ENCODE measurements at regions not wholly inside any gene's neighbourhood (a gene's known extent, or its start where the extent isn't known, plus 50 kb on each side); places are given as distances from the start of the nearest gene placed in this dataset.
"Not testable (repeated sequence)": the region's sequence is repeated elsewhere in the genome, so short reads cannot be mapped to it uniquely, and the experiment has no call there.

DNA sequence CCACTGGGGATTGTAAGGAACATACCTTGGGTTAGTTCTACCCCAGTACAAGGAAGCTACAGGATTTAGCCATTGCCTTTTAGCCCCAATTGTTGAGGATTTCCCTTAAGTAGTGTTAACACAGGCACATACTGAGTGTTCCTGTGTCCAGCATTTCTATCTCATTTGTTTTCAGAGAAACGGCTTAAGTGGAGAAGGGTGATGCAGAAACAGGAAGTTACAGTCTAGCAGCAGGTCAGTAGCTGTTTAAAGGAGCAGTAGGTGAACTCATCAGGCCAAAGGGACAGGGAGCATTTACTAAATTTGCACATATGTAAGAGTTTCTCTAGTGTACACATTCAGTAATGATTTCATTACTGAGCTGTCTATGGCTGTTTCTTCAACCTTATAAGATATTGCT is 644.2 kb upstream of the GJE1 start:
- DNase-seq, result no peak

DNA sequence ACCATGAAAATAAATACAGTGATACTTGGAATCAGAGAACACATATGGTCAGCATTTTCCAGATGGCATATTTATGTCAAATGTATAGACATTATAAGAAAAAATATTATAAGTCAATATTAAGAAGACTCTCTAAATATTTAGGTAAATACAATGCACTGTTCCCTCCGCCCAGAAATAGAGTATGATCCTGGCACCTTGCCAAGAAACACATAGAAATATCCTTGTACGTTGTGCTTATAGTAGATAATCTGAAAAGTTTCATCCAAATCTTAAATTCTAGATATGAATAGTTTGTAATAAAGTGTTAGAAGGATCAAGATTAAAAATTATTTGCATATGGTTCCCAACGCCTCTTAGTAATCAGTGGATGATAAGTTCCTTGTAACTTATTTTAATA is 645.8 kb upstream of the GJE1 start:
- no peak for DNase-seq

DNA sequence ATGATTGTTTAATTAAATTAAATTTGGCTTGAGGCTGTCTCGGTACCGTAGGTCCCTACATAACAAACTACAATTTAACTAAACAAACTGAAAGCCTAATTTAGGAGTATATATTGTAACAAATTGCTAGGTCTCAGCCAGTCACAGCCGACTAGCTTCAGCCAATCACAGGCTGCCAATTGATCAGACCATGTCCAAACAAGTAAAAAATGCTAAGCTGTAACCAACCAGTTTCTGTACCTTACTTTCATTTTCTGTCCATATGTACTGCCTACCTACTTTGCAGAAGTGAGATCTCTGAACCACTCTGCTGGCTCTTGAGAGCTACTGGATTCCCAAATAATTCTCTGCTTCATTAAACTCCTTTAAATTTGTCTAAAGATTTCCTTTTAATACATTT is 648.0 kb upstream of the GJE1 start:
- DNase-seq, result no peak

DNA sequence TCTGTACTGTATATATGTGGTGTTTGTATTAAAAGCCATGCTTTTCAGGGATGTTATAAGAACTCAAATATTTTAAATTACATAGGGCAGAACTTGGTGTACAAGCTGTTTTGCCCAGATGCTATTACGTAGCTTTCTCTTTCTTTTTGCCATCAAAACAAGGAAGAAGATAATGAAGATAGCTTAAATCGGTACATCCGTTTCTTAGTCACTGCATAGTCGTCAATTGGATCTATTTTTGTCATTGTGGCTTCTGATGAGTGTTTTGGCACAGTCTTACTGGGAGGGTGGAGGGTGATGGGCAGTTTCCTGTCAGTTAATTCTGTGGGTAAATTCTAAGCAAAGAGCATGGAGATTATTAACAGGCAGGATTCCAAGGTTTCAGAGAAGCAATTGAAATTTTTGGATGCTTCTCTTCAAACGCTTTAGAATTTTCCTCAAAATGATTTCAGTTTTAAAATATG is 649.1 kb upstream of the GJE1 start:
- no peak for DNase-seq

DNA sequence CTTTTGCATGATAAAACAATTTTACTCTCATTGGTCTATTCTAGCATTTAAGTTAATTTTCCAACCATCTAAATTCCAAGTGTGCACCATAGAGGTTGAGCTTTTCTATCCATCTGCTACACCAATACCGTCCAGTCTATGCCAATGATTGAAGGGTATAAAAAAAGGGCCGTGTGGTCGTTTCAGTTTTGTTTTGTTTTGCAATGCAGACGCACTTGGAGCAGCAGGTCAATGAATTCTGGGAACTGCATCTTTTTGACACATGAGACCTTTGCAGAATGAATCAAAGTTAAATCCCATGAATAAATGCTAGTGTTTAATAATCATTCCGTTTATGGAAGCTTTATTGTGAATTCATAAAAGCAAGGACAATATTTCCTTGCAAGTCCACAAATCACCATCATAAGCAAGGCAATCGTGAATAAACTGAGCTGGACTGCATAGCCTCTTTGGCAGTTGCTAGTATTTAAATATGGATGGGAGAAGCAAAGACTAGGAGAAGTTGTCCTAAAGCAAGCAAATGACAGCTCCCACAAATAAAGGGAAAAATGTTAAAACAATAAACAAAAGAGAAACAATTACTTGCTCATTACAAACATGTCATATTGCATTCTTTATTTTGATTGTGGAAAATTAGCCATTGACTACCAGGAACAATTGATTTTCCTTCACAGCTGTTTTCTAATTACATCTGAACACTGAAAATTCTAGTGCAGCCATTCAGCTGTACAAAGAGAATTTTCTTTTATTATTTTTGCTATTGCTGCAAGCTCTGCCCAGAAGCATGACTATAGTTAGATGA is 649.7 kb upstream of the GJE1 start:
- DNase-seq, result no peak

DNA sequence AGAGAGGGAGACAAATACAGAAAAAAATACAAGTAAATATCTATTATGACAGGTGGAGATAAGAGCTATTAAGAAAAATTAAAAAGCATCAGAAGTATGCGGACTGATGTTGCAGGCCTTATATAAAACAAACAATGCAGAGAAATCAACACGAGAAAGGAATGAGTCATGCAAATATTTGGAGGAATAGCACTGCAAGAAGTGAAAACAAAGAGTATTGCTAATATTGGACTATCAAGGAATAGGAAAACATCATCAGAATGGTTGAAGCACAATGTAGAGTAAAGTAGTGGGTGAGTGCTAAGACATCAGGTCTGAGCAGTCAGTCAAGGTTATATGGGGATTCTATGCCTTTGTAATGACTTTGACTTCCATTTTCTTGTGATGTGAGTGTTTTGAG is 657.5 kb upstream of the GJE1 start:
- DNase-seq, result no peak

DNA sequence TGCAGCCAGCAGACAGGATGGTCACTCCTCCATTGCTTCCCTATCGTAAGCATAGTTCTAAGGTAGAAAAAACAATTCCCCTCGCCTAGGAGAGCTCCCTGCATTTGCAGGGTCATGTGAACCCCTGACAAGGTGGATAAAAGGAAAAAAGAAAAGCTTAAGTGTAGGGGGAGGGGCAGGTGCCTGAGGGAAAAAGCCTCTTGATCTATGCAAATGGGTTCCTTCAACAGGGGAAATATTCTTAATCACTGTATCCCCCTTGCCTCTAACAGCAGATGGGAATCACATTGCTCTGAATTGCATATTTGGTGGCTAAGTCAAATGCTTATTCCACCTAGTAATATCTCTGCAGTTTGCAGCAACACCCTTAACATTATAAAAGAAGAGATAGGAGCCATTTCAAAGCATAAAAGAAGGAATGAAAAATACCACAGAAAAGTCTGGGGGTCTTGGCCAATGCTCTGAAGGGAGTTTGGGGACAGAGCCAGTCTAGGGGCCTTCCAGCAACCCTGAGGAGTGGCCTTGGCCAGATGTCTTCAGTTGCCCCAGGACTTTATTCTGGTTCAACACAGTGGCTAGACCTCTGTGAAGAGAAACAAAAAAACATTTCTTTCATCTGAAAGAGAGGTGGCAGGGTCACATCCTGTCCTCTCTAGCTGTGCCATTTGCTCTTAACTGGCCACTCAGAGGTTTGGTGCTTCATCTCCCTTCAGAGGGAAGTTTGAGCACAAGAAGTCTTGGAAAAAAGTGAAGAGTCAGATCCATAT is 660.4 kb upstream of the GJE1 start:
- no peak for DNase-seq

DNA sequence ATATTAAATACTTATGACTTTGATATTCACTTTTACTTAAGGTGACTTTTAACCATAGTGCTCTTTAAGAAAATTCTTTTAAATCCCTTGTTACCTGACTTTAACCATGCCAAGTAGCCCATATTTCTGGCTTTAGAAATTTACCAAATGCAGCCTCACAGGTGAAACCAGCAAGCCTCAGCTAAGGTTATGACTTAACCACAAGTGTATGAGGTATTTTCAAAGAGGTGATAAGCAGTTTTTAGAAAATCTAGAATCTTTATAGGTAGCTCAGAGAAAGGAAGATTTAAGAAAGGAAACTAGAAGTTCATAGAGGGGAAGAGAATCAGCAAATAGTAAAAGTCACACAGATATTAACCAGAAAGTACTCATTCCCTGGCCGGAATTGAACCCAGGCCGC is 661.9 kb upstream of the GJE1 start:
- DNase-seq, result no peak

DNA sequence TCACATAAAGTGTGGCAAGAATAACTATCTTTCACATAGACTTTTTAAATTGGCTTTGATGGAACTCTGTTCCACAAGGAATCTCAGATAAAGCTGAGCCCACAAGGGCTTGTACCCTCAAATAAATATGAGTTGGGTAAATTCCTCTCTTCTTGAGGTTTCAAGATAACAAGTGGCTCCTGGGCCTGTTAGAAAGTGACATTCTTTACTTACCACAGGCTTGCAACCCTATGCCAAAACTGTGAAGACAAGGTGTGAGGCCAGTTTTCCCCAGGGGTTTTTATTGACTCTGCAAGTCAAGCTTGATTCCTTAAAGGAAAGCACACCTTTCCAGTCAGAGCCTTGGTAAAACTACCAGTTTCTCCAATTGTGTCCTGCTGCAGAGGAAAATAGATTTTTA is 664.8 kb upstream of the GJE1 start:
- no peak for DNase-seq

DNA sequence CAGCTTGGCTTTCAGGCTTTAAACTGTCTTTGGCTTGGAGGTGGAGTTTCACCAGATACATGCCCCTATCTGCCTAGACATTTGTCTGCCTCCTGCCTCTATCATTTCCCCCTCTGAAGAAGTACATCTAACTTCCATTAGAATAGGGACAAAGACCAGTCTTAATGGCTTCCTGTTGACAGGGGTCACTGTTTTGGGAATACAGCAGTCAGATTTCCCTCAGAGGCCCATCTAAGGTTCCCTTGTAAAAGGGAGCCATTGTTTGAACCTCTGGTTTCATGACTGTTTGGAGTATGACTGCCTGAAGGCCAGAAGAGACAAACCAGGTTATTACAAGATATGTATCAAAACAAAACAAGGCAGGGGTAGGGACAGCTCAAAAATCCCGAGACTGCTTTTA is 665.7 kb upstream of the GJE1 start:
- no peak for DNase-seq

DNA sequence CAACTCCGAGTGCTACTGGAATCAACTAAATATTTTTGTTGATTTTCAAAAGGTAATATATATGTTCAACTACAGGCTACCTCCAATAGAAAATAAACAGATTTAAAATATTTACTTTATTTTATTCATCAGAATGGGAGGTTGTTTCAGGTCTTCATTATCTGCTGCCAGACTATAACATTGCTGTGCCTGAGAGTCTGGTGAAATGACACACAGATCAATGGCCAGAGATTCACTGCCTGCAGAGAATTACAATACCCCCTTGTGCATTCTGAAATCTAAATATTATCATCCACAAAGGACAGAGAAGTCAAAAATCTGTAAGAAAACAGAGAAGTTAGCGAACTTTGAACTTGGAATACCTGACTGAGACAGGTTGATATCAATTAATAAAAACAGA is 667.8 kb upstream of the GJE1 start:
- DNase-seq, result no peak

DNA sequence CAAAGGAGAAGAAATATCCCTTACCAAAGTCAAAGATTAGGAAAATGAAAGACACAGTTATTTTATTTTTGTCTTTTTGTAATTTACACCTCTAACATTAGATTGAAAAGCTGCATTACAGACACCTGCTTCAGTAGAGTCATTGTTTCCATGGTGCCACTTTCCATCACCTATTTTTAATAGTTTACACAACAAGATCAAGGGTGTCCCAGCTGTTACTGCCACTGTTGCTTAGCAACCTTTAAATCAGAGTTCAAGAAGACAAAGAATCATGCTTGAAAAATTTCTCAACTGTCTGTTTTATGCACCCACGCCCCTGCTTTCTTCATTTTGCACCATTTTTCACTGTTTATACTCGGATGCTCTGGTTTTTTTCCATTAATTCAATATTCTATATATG is 668.2 kb upstream of the GJE1 start:
- DNase-seq, result no peak

DNA sequence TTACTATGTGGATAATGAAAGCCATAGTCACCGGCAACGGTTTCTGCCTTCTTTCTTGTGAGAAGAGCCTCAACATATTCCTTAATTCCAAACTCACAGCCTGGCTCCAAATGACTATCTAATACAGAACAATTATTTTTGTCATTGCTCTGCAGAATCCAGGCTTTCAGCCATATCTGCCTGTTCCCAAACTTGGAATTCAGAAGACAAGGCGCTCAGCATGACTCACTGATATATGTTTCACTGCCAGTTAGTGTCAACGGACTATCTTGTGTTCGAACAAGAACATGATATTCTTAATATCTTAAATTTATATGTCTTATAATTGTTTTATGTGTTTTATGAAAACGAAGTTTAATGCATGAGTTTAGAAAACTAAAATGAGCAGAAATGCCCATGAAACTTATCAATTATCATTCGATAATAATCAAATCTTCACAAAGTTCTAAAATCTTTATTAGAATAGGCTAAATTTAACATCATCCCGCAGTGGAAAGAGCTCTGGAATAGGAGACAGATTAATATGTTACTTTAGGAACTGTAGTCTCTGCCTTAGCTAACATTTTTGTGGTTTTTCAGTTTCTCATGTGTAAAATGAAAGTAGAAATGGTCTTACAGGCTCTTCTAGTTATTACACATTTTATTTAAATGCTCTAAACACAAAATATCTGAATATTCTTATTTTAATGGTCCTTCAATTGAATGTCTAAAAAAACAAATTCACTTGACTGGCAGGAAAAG is 669.3 kb upstream of the GJE1 start:
- DNase-seq, result no peak

DNA sequence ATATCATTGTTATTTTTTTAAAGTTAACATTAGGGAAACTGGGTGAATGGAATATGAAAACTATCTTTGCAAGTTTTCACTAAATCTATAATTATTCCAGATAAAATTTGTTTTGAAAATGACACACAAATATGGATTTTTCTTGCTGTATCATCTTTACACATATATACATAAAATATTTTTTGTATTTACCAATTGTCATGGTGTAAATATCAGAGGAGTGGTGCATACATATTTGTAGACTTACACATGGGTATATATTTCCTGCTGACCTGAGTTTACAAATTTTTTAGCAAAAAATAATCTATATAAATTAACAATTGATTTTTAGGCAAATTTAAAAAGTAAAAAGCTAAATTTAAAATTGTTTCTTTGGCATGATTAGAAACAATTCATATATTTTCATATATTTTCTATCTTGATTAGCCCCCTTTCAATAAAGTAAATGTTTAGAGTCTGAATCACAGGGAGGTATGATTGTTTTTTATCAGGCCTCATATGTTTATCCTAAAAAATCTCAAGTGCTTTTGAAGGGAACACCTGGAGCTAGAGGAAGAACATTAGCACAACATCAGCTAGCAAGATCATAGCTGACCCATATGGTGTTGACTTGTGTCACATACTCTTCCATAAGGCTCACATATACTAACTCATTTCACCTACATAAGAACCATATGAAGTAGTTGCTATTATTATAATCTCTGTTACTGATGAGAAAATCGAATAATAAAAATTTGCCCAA is 671.8 kb upstream of the GJE1 start:
- no peak for DNase-seq

DNA sequence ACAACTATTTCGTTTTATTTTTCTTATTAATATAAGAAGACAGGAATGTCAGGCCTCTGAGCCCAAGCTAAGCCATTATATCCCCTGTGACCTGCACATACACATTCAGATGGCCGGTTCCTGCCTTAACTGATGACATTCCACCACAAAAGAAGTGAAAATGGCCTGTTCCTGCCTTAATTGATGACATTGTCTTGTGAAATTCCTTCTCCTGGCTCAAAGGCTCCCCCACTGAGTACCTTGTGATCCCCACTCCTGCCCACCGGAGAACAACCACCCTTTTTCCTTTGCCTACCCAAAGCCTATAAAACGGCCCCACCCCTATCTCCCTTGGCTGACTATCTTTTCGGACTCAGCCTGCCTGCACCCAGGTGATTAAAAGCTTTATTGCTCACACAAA is 672.5 kb upstream of the GJE1 start:
- DNase-seq, result not testable (repeated sequence)

DNA sequence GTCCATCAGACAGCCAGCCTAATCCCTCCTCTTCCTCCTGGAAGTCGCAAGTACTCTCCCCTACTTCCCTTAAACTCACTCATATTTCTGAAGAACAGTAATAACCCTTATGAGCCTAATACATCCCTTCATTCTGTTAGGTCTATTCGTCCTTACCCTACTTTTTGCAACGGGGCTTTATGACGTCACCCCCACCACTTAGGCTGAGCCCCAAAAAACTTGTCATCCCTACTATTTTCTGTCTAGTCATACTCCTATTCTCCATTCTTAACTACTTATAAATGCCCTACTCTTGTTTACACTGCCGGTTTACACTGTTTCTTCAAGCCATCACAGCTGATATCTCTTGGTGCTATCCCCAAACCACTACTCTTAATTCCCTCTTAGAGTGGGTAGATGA is 674.7 kb upstream of the GJE1 start:
- DNase-seq, result not testable (repeated sequence)

DNA sequence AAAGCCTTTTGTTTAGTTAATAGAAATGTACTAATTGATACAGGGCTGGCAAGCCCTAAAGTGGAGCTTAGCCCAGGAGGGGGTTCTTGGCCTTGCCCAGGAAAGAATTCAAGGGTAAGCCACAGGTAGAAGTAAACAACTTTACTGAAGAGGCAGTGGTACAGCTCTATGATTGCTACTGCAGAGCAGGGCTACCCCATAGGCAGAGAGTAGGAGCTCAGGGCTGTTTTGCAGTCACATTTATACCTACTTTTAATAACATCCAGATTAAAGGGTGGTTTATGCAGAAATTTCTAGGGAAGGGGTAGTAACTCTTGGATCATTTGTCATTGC is 680.4 kb upstream of the GJE1 start:
- DNase-seq, result no peak

DNA sequence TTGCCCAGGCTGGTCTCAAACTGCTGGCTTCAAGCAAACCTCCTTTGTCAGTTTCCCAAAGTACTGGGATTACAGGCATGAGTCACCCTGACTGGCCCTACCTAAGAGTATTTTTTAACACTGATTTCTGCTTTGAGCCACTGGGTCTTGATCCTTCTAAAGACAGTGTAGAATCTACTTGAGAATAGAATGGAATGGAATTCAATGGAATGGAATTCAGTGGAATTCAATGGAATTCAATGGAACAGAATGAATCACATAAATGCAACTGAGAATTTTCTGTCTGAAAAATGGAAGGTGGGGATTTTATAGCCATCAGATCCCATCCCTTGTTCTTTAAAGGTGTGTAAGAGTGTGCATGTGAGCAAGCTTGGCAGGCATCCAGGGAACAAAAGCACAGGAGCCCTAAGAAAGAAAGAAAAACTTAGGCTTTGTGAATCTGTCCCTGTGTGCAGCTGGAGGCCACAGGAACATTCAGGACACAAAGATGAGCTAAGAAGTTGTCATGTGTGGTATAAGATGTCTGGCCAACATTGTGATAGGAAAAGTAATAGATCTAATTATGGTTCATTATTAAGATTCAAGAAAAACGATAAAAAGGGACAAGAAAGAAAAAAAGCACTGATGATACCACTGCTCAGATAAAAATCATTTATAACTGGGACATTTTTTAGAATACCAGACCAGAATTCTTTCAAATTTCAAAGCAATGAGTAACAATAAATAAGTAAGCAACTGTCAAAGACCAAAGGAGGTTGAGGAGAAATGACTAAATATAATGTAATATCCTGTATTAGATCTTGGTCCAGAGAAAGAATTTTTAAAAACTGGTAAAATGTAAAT is 681.0 kb upstream of the GJE1 start:
- DNase-seq, result no peak

DNA sequence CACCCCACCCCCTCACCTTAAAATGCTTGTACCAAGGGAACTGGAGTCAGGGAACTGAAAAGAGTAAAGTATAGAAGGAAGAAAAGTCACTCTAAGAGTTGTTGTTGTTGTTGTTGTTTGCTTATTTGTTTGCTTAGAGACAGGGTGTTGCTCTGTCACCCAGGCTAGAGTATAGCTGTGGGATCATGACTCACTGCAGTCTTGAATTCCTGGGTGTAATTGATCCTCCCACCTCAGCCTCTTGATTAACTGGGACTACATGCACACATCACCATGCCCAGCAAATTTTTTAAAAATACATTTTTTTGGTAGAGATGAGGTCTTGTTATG is 681.6 kb upstream of the GJE1 start:
- DNase-seq, result no peak

DNA sequence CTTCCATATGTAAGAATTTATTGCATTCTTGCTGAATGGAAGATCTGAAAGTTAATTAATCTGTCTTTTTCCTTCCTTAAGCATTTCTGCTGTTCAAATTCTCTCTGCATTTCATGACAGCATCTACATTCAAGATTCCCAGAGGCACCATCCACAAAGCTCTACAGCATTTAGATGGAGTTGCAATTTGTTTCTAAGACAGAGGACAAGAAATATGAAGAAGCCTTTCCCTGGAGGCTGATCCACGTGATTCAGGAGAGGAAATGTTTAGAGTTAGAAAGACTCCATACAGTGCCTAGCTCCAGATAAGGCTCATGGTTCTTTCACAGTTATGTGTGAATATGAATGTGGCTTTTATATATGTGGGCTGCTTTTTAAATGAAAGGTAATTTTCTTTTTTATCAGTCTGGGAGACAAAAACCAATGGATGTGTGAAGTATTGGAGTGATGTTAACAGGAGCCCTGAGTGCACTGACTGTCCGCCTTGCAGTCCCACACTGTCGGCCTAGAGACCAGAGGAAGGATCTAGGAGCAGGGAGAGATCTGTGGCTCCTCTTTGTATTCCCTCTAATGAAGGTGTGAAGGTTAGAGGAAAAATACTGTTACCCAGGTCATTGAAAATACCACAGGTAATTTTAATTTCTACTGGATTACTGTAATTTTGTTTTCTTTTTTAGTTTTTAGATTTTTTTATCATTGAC is 686.6 kb upstream of the GJE1 start:
- DNase-seq, result no peak

DNA sequence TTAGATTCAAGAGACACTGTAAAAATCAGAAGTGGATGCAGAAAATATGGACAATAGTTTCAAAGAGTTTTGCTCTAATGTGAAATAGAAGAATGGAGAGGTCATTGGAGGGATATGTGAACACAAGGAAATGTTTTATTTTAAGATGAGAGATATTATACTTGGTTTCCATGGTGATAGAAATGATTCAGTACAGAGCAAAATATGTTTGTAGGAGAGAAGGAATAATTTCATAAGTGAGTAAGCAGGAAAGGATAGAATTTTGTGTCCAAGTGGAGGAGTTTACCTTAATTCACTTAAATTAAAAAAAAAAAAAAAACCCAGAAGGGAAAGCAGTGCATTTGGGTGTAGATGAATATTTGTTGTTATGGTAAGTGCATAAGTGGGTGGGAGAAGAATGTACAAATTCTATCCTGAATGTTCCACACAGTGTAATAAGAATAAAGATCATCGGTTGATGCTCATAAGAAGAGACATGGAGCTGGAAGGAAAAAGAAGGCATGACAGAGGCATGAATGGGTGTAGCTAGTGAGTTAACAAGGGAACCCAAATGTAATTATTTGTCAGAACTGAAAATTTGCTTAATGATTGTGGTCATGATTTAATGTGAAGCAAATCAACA is 688.9 kb upstream of the GJE1 start:
- no peak for DNase-seq

All from activated CD8-positive, alpha-beta memory T cell treated with anti-CD3 and anti-CD28 coated beads for 24 hours (primary cell).